Left hindlimb (tissue), 1 donor: ENCODE measurements at regions not wholly inside any gene's neighbourhood (a gene's known extent, or its start where the extent isn't known, plus 50 kb on each side); places are given as distances from the start of the nearest gene placed in this dataset.
"Not testable (repeated sequence)": the region's sequence is repeated elsewhere in the genome, so short reads cannot be mapped to it uniquely, and the experiment has no call there.

ENCODE experiments used
- DNase-seq: peaks from one replicate; pipeline ENCODE4 v3.0.0-alpha.2; 2018

GRCh38 chr9:39674437-39675210, 319.2 kb downstream of the SPATA31A1 start:
- DNase-seq, result not testable (repeated sequence)

GRCh38 chr9:39675211-39675553, 319.7 kb downstream of the SPATA31A1 start:
- DNase-seq, result not testable (repeated sequence)

GRCh38 chr9:39678534-39679263, 323.2 kb downstream of the SPATA31A1 start:
- DNase-seq, result not testable (repeated sequence)

- DNase-seq, result not testable (repeated sequence)
These were observed 325.4 kb downstream of the SPATA31A1 start for GRCh38 chr9:39680694-39681401.

GRCh38 chr9:39728862-39729261, 373.4 kb downstream of the SPATA31A1 start:
- DNase-seq, result not testable (repeated sequence)

- DNase-seq, result not testable (repeated sequence)
These were observed 389.4 kb downstream of the SPATA31A1 start for GRCh38 chr9:39744898-39745297.

GRCh38 chr9:39775570-39775969, 420.1 kb downstream of the SPATA31A1 start:
- not testable (repeated sequence) for DNase-seq

- DNase-seq, result not testable (repeated sequence)
These were observed 435.9 kb downstream of the SPATA31A1 start for GRCh38 chr9:39791356-39791755.

- not testable (repeated sequence) for DNase-seq
These were observed 442.5 kb downstream of the SPATA31A1 start for GRCh38 chr9:39797935-39798334.

- DNase-seq, result peak; percentile 9
These were observed 443.8 kb downstream of the SPATA31A1 start for GRCh38 chr9:39799252-39799651.

- DNase-seq, result not testable (repeated sequence)
These were observed 447.1 kb downstream of the SPATA31A1 start for GRCh38 chr9:39802561-39802960.

- peak; percentile 58 for DNase-seq
These were observed 454.1 kb downstream of the SPATA31A1 start for GRCh38 chr9:39809401-39810226.

GRCh38 chr9:39810401-39810800, 454.9 kb downstream of the SPATA31A1 start:
- not testable (repeated sequence) for DNase-seq

GRCh38 chr9:39811615-39812014, 456.1 kb downstream of the SPATA31A1 start:
- DNase-seq, result not testable (repeated sequence)

- not testable (repeated sequence) for DNase-seq
These were observed 473.0 kb downstream of the SPATA31A1 start for GRCh38 chr9:39828457-39828856.
